Activated CD8-positive, alpha-beta T cell treated with anti-CD3 and anti-CD28 coated beads for 36 hours (primary cell): ENCODE measurements at regions not wholly inside any gene's neighbourhood (a gene's known extent, or its start where the extent isn't known, plus 50 kb on each side); places are given as distances from the start of the nearest gene placed in this dataset.

Experiments used
- ATAC-seq: fragments of 200-7000 bp; cut with Tn5 transposase; one replicate; pipeline ENCODE4 v1.10.0; 2021; ENCODE audit warnings: mild to moderate bottlenecking, moderate library complexity
- CTCF ChIA-PET: fragments of 350-600 bp; sonication (Branson Sonifier 250); formaldehyde crosslinking; loops from one replicate; lab custom pipeline; 2021; ENCODE audit warnings: antibody characterized with exemption; lab: Charles Lee
- POLR2A ChIA-PET: fragments of 350-600 bp; sonication (Branson Sonifier 250); formaldehyde crosslinking; loops from one replicate; lab custom pipeline; 2021; ENCODE audit warnings: antibody characterized with exemption; lab: Charles Lee
- DNase-seq: peaks from one replicate; pipeline ENCODE4 v3.0.0-alpha.2; 2020
- H3K27ac Mint-ChIP-seq: one replicate; pipeline ENCODE4 v1.8.0; 2021; ENCODE audit warnings: mild to moderate bottlenecking, mixed read lengths
- H3K27me3 Mint-ChIP-seq: one replicate; pipeline ENCODE4 v1.8.0; 2021; ENCODE audit warnings: mixed read lengths
- H3K36me3 Mint-ChIP-seq: one replicate; pipeline ENCODE4 v1.8.0; 2021; ENCODE audit warnings: low read depth, mixed read lengths
- H3K4me1 Mint-ChIP-seq: one replicate; pipeline ENCODE4 v1.8.0; 2021; ENCODE audit warnings: low read depth, mixed read lengths
- H3K4me3 Mint-ChIP-seq: one replicate; pipeline ENCODE4 v1.8.0; 2021; ENCODE audit warnings: mild to moderate bottlenecking, moderate library complexity, mixed read lengths
- H3K9me3 Mint-ChIP-seq: one replicate; pipeline ENCODE4 v1.8.0; 2021; ENCODE audit warnings: mixed read lengths
- intact Hi-C: fragments of 100-400 bp; cut with micrococcal nuclease; formaldehyde crosslinking; loops from one replicate; pipeline ENCODE4 v1.10.0; 2022
- TF ChIP-seq, protein P1 (sequence below): fragments of 200-600 bp; IDR thresholded peaks from one replicate; pipeline ENCODE4 v1.8.0; 2022; ENCODE audit warnings: antibody characterized with exemption, mild to moderate bottlenecking

GRCh38 chr1:188557053-188557452 is 1728.3 kb downstream of the PLA2G4A start:
- Mint-ChIP-seq H3K27me3 (no peaks in the 10 kb centered on the region), H3K36me3 (no peaks in the 10 kb centered on the region), H3K9me3 (peaks cover 4% of the 10 kb centered on the region), H3K4me1 (no peaks in the 10 kb centered on the region), H3K4me3 (no peak overlapping the region), H3K27ac (no peak overlapping the region)
- TF ChIP-seq, protein P1, sequence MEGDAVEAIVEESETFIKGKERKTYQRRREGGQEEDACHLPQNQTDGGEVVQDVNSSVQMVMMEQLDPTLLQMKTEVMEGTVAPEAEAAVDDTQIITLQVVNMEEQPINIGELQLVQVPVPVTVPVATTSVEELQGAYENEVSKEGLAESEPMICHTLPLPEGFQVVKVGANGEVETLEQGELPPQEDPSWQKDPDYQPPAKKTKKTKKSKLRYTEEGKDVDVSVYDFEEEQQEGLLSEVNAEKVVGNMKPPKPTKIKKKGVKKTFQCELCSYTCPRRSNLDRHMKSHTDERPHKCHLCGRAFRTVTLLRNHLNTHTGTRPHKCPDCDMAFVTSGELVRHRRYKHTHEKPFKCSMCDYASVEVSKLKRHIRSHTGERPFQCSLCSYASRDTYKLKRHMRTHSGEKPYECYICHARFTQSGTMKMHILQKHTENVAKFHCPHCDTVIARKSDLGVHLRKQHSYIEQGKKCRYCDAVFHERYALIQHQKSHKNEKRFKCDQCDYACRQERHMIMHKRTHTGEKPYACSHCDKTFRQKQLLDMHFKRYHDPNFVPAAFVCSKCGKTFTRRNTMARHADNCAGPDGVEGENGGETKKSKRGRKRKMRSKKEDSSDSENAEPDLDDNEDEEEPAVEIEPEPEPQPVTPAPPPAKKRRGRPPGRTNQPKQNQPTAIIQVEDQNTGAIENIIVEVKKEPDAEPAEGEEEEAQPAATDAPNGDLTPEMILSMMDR, result no peak
- intact Hi-C loops, result no loop called here
- DNase-seq, result no peak
- CTCF ChIA-PET, result no interaction called here
- ATAC-seq, result no peak
- POLR2A ChIA-PET, result no interaction called here

- Mint-ChIP-seq H3K27ac (no peak overlapping the region), H3K27me3 (no peaks in the 10 kb centered on the region), H3K9me3 (no peaks in the 10 kb centered on the region), H3K4me1 (no peaks in the 10 kb centered on the region), H3K36me3 (no peaks in the 10 kb centered on the region), H3K4me3 (no peak overlapping the region)
- TF ChIP-seq, protein P1, result no peak
- ChIA-PET CTCF (interaction anchor here (0.7 kb wide), 1 partner anchor 83 kb away, joined by 3 read pairs; no protein-coding TSS in a partner anchor), POLR2A (no interaction called here)
- no peak for ATAC-seq
- intact Hi-C loops, result no loop called here
- DNase-seq, result no peak
Observed at GRCh38 chr1:188582911-188583532, 1754.3 kb downstream of the PLA2G4A start.

DNA sequence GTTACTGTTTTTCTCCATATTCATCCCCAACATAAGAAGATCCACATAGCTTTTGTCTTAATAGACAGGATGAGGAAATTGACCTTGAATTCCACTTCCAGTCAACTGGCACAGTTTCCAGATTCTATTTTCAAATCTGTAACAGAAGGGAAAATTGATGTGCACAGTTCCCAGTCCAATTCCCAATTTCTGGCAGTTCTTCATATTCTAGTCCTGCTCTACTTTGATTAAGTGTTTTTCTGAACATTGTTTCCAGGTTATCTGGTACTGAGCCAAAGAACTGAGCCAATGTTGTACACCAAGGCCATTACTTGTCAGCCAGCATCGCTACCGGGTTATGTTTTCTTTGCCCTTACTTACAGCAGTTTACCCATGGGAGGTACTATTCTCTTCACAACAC is 1755.4 kb downstream of the PLA2G4A start:
- no peaks in the 10 kb centered on the region for H3K36me3 Mint-ChIP-seq
- ATAC-seq, result no peak
- POLR2A ChIA-PET, result no interaction called here
- H3K9me3 Mint-ChIP-seq, result no peaks in the 10 kb centered on the region
- H3K4me1 Mint-ChIP-seq, result no peaks in the 10 kb centered on the region
- no peak for DNase-seq
- no peaks in the 10 kb centered on the region for H3K27me3 Mint-ChIP-seq
- H3K4me3 Mint-ChIP-seq, result no peak overlapping the region
- TF ChIP-seq, protein P1, result no peak
- intact Hi-C loops, result no loop called here
- H3K27ac Mint-ChIP-seq, result no peak overlapping the region
- CTCF ChIA-PET, result no interaction called here

GRCh38 chr1:188590641-188591040 is 1761.9 kb downstream of the PLA2G4A start:
- no peak for ATAC-seq
- no peaks in the 10 kb centered on the region for H3K27me3 Mint-ChIP-seq
- POLR2A ChIA-PET, result no interaction called here
- TF ChIP-seq, protein P1, result no peak
- H3K27ac Mint-ChIP-seq, result no peak overlapping the region
- CTCF ChIA-PET, result no interaction called here
- H3K36me3 Mint-ChIP-seq, result no peaks in the 10 kb centered on the region
- no peaks in the 10 kb centered on the region for H3K4me1 Mint-ChIP-seq
- no peak overlapping the region for H3K4me3 Mint-ChIP-seq
- no peak for DNase-seq
- intact Hi-C loops, result no loop called here
- peaks cover 4% of the 10 kb centered on the region for H3K9me3 Mint-ChIP-seq

- DNase-seq, result no peak
- H3K27me3 Mint-ChIP-seq, result no peaks in the 10 kb centered on the region
- CTCF ChIA-PET, result no interaction called here
- H3K36me3 Mint-ChIP-seq, result no peaks in the 10 kb centered on the region
- ATAC-seq, result peak; percentile 34
- H3K27ac Mint-ChIP-seq, result no peak overlapping the region
- no peak overlapping the region for H3K4me3 Mint-ChIP-seq
- no peaks in the 10 kb centered on the region for H3K4me1 Mint-ChIP-seq
- POLR2A ChIA-PET, result no interaction called here
- peaks cover 6% of the 10 kb centered on the region for H3K9me3 Mint-ChIP-seq
- TF ChIP-seq, protein P1, result no peak
- intact Hi-C loops, result no loop called here
Observed at GRCh38 chr1:188594542-188595235, 1765.9 kb downstream of the PLA2G4A start.
